ENCODE measurements at regions not wholly inside any gene's neighbourhood (a gene's known extent, or its start where the extent isn't known, plus 50 kb on each side); places are given as distances from the start of the nearest gene placed in this dataset.

- Histone ChIP-seq H3K36me3 (ENCODE audit: control insufficient read depth in 3 of 3, insufficient read depth in 3 of 3, low read length in 3 of 3) (no peaks in the 10 kb centered on the region), H3K4me3 (ENCODE audit: low read length in 3 of 3) (no peak overlapping the region), H3K9me3 (ENCODE audit: control insufficient read depth in 3 of 3, low read length in 3 of 3) (no peaks in the 10 kb centered on the region), H3K27ac (ENCODE audit: low read depth, low read length) (no peak overlapping the region), H3K4me1 (ENCODE audit: control insufficient read depth in 3 of 3, insufficient read depth in 3 of 3, low read length in 3 of 3) (no peaks in the 10 kb centered on the region), H3K27me3 (ENCODE audit: control insufficient read depth in 3 of 3, insufficient read depth in 3 of 3, low read length in 3 of 3) (peaks cover 6 to 15% (median 7%) of the 10 kb centered on the region in 3 donors), H3K9ac (ENCODE audit: low read depth in 1 of 3, low read length in 3 of 3) (no peak overlapping the region)
Measured at GRCh38 chr5:133696006-133696584, 83.8 kb upstream of the FSTL4 start.

GRCh38 chr5:133694181-133694831 lies 82.0 kb upstream of the FSTL4 start:
- Histone ChIP-seq H3K36me3 (ENCODE audit: control insufficient read depth in 3 of 3, insufficient read depth in 3 of 3, low read length in 3 of 3) (no peaks in the 10 kb centered on the region), H3K9me3 (ENCODE audit: control insufficient read depth in 3 of 3, low read length in 3 of 3) (no peaks in the 10 kb centered on the region), H3K4me1 (ENCODE audit: control insufficient read depth in 3 of 3, insufficient read depth in 3 of 3, low read length in 3 of 3) (no peaks in the 10 kb centered on the region), H3K9ac (ENCODE audit: low read depth in 1 of 3, low read length in 3 of 3) (no peak overlapping the region), H3K27me3 (ENCODE audit: control insufficient read depth in 3 of 3, insufficient read depth in 3 of 3, low read length in 3 of 3) (peaks cover 7 to 21% (median 21%) of the 10 kb centered on the region in 3 donors), H3K4me3 (ENCODE audit: low read length in 3 of 3) (no peak overlapping the region), H3K27ac (ENCODE audit: low read depth, low read length) (no peak overlapping the region)

GRCh38 chr5:133691448-133691847 lies 79.1 kb upstream of the FSTL4 start:
- Histone ChIP-seq H3K9me3 (ENCODE audit: control insufficient read depth in 3 of 3, low read length in 3 of 3) (no peaks in the 10 kb centered on the region), H3K36me3 (ENCODE audit: control insufficient read depth in 3 of 3, insufficient read depth in 3 of 3, low read length in 3 of 3) (no peaks in the 10 kb centered on the region), H3K9ac (ENCODE audit: low read depth in 1 of 3, low read length in 3 of 3) (no peak overlapping the region), H3K27me3 (ENCODE audit: control insufficient read depth in 3 of 3, insufficient read depth in 3 of 3, low read length in 3 of 3) (peaks cover 13 to 34% (median 30%) of the 10 kb centered on the region in 3 donors), H3K4me1 (ENCODE audit: control insufficient read depth in 3 of 3, insufficient read depth in 3 of 3, low read length in 3 of 3) (no peaks in the 10 kb centered on the region), H3K4me3 (ENCODE audit: low read length in 3 of 3) (no peak overlapping the region), H3K27ac (ENCODE audit: low read depth, low read length) (no peak overlapping the region)

DNA sequence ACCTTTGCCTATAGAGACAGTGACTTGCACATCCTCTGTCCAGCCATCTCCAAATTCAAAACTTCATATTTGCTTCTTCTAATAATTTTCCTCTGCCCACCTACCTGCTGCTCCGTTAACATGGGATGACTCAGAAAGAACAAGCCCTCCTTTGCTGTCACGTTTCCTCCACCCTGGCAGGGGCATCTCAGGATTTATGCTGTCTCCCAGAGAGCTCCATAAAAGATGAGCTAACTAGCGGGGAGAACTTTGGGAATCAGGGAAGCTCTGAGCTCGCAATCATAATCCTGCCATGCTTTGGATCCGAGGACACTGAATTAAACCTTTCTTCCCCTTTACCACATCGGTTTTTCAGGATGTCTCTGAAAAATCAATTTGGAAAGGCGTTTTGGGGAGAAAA lies 78.4 kb upstream of the FSTL4 start:
- Histone ChIP-seq H3K36me3 (ENCODE audit: control insufficient read depth in 3 of 3, insufficient read depth in 3 of 3, low read length in 3 of 3) (no peaks in the 10 kb centered on the region), H3K4me1 (ENCODE audit: control insufficient read depth in 3 of 3, insufficient read depth in 3 of 3, low read length in 3 of 3) (no peaks in the 10 kb centered on the region), H3K4me3 (ENCODE audit: low read length in 3 of 3) (no peak overlapping the region), H3K9me3 (ENCODE audit: control insufficient read depth in 3 of 3, low read length in 3 of 3) (no peaks in the 10 kb centered on the region), H3K27me3 (ENCODE audit: control insufficient read depth in 3 of 3, insufficient read depth in 3 of 3, low read length in 3 of 3) (peaks cover 14 to 34% (median 30%) of the 10 kb centered on the region in 3 donors), H3K27ac (ENCODE audit: low read depth, low read length) (no peak overlapping the region), H3K9ac (ENCODE audit: low read depth in 1 of 3, low read length in 3 of 3) (no peak overlapping the region)

DNA sequence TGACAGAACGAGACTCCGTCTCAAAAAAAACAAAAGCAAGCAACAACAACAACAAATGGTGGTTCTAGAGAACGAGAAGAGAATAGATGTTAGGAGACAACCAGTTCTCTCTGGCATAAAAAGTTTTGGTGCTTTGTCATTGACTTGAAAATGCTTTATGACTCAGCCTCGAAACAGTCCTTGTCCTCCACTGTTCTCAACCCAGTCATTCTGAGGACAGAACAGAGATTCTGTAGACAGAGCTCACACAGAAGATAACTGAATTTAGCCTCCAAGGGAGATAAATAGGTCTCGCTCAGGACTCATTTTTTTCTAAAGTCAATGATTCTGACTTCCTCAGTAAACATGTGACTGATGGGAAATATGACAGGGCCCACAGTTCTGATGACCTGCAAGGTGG lies 76.0 kb upstream of the FSTL4 start:
- H3K4me3 ChIP-seq (ENCODE audit: low read length in 3 of 3) = no peak overlapping the region
- H3K27ac ChIP-seq (ENCODE audit: low read depth, low read length) = no peak overlapping the region
- H3K36me3 ChIP-seq (ENCODE audit: control insufficient read depth in 3 of 3, insufficient read depth in 3 of 3, low read length in 3 of 3) = no peaks in the 10 kb centered on the region
- peaks cover 18 to 35% (median 35%) of the 10 kb centered on the region in 3 donors for H3K27me3 ChIP-seq (ENCODE audit: control insufficient read depth in 3 of 3, insufficient read depth in 3 of 3, low read length in 3 of 3)
- no peaks in the 10 kb centered on the region for H3K4me1 ChIP-seq (ENCODE audit: control insufficient read depth in 3 of 3, insufficient read depth in 3 of 3, low read length in 3 of 3)
- no peak overlapping the region for H3K9ac ChIP-seq (ENCODE audit: low read depth in 1 of 3, low read length in 3 of 3)
- no peaks in the 10 kb centered on the region for H3K9me3 ChIP-seq (ENCODE audit: control insufficient read depth in 3 of 3, low read length in 3 of 3)

DNA sequence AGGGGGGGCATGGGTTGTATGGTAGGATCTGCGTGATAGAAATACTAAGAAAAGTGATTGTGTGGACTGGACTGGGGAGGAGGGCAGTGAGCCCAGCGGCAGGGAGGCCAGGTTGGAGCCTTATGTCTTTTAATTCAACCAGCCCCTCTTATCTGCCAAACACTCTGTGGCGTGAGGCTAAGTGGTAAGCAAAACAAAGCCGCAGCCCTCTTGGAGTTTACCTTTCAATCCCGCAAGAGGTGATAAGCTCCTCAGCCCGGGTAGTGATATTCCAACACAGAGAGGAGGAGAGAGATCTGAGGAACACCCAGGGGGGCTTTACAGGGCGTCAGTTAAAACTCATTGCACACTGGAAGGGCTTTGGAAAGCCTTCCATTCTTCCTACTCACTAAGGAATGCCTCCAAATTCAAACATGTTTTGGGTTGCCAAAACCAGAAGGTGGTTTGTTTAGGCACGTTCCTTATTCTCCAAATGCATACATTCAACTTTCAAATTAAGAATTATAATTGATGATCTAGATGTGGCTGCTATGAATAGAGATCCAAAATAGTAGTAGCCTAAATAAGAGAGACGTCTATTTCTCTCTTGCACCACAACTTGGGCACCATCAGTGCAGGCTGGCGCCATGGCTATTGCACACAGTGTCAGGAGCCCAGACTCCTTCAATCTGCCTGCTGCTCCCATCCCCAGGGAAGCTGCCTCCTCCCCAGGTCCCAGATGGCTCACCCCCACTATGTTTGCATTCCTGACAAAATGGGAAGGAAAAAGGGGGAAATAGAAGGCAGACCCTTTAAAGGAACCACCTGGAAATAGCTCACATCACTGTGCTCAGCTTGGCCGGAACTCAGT lies 75.1 kb upstream of the FSTL4 start:
- Histone ChIP-seq H3K27ac (ENCODE audit: low read depth, low read length) (no peak overlapping the region), H3K36me3 (ENCODE audit: control insufficient read depth in 3 of 3, insufficient read depth in 3 of 3, low read length in 3 of 3) (no peaks in the 10 kb centered on the region), H3K9me3 (ENCODE audit: control insufficient read depth in 3 of 3, low read length in 3 of 3) (no peaks in the 10 kb centered on the region), H3K9ac (ENCODE audit: low read depth in 1 of 3, low read length in 3 of 3) (no peak overlapping the region), H3K4me3 (ENCODE audit: low read length in 3 of 3) (no peak overlapping the region), H3K4me1 (ENCODE audit: control insufficient read depth in 3 of 3, insufficient read depth in 3 of 3, low read length in 3 of 3) (no peaks in the 10 kb centered on the region), H3K27me3 (ENCODE audit: control insufficient read depth in 3 of 3, insufficient read depth in 3 of 3, low read length in 3 of 3) (peaks cover 19 to 40% (median 35%) of the 10 kb centered on the region in 3 donors)

GRCh38 chr5:133686566-133686965 lies 74.2 kb upstream of the FSTL4 start:
- Histone ChIP-seq H3K4me1 (ENCODE audit: control insufficient read depth in 3 of 3, insufficient read depth in 3 of 3, low read length in 3 of 3) (no peaks in the 10 kb centered on the region), H3K27ac (ENCODE audit: low read depth, low read length) (no peak overlapping the region), H3K27me3 (ENCODE audit: control insufficient read depth in 3 of 3, insufficient read depth in 3 of 3, low read length in 3 of 3) (peaks cover 18 to 42% (median 31%) of the 10 kb centered on the region in 3 donors), H3K4me3 (ENCODE audit: low read length in 3 of 3) (no peak overlapping the region), H3K36me3 (ENCODE audit: control insufficient read depth in 3 of 3, insufficient read depth in 3 of 3, low read length in 3 of 3) (no peaks in the 10 kb centered on the region), H3K9ac (ENCODE audit: low read depth in 1 of 3, low read length in 3 of 3) (no peak overlapping the region), H3K9me3 (ENCODE audit: control insufficient read depth in 3 of 3, low read length in 3 of 3) (no peaks in the 10 kb centered on the region)

- no peak overlapping the region for H3K4me3 ChIP-seq (ENCODE audit: low read length in 3 of 3)
- H3K27me3 ChIP-seq (ENCODE audit: control insufficient read depth in 3 of 3, insufficient read depth in 3 of 3, low read length in 3 of 3) = peaks cover 13 to 36% (median 25%) of the 10 kb centered on the region in 3 donors
- no peaks in the 10 kb centered on the region for H3K36me3 ChIP-seq (ENCODE audit: control insufficient read depth in 3 of 3, insufficient read depth in 3 of 3, low read length in 3 of 3)
- no peaks in the 10 kb centered on the region for H3K9me3 ChIP-seq (ENCODE audit: control insufficient read depth in 3 of 3, low read length in 3 of 3)
- no peak overlapping the region for H3K27ac ChIP-seq (ENCODE audit: low read depth, low read length)
- H3K4me1 ChIP-seq (ENCODE audit: control insufficient read depth in 3 of 3, insufficient read depth in 3 of 3, low read length in 3 of 3) = no peaks in the 10 kb centered on the region
- H3K9ac ChIP-seq (ENCODE audit: low read depth in 1 of 3, low read length in 3 of 3) = no peak overlapping the region
Measured at GRCh38 chr5:133685402-133686018, 73.2 kb upstream of the FSTL4 start.

GRCh38 chr5:133683646-133684596 lies 71.6 kb upstream of the FSTL4 start:
- H3K4me3 ChIP-seq (ENCODE audit: low read length in 3 of 3) = no peak overlapping the region
- no peaks in the 10 kb centered on the region for H3K36me3 ChIP-seq (ENCODE audit: control insufficient read depth in 3 of 3, insufficient read depth in 3 of 3, low read length in 3 of 3)
- H3K4me1 ChIP-seq (ENCODE audit: control insufficient read depth in 3 of 3, insufficient read depth in 3 of 3, low read length in 3 of 3) = no peaks in the 10 kb centered on the region
- no peaks in the 10 kb centered on the region for H3K9me3 ChIP-seq (ENCODE audit: control insufficient read depth in 3 of 3, low read length in 3 of 3)
- H3K27ac ChIP-seq (ENCODE audit: low read depth, low read length) = no peak overlapping the region
- H3K9ac ChIP-seq (ENCODE audit: low read depth in 1 of 3, low read length in 3 of 3) = no peak overlapping the region
- H3K27me3 ChIP-seq (ENCODE audit: control insufficient read depth in 3 of 3, insufficient read depth in 3 of 3, low read length in 3 of 3) = peaks cover 13 to 26% (median 18%) of the 10 kb centered on the region in 3 donors
